Mucosa of descending colon (tissue), 3 donors: ENCODE measurements at regions not wholly inside any gene's neighbourhood (a gene's known extent, or its start where the extent isn't known, plus 50 kb on each side); places are given as distances from the start of the nearest gene placed in this dataset.

Source experiments
- ATAC-seq: fragments of 200-7000 bp; cut with Tn5 transposase; one replicate; pipeline ENCODE4 v1.9.1; 2020; ENCODE audit warnings: mild to moderate bottlenecking, moderate library complexity
- DNase-seq, 3 donors: peaks; one replicate each; pipeline ENCODE4 v3.0.0-alpha.2; 2020
- H3K36me3 ChIP-seq: fragments of 200-600 bp; one replicate; pipeline ENCODE4 v1.8.0; 2021; ENCODE audit warnings: low read depth, mild to moderate bottlenecking
- H3K4me1 ChIP-seq: fragments of 200-600 bp; one replicate; pipeline ENCODE4 v1.8.0; 2021; ENCODE audit warnings: low read depth, mild to moderate bottlenecking
- H3K4me3 ChIP-seq: fragments of 200-600 bp; one replicate; pipeline ENCODE4 v1.8.0; 2021; ENCODE audit warnings: mild to moderate bottlenecking
- H3K9me3 ChIP-seq: fragments of 200-600 bp; one replicate; pipeline ENCODE4 v1.8.0; 2021; ENCODE audit warnings: mild to moderate bottlenecking
- intact Hi-C, 2 donors: fragments of 100-400 bp; cut with DNase I in 1 of 2; cut with micrococcal nuclease in 1 of 2; formaldehyde crosslinking; loops; one replicate each; pipeline versions ENCODE4 v1.11.0 to v1.11.1; 2022; cut with DNase I, micrococcal nuclease
- TF ChIP-seq, protein P1 (sequence below): fragments of 200-600 bp; IDR thresholded peaks from one replicate; pipeline ENCODE4 v1.8.0; 2022; ENCODE audit warnings: antibody characterized with exemption, mild to moderate bottlenecking
- donor health status: DM: no; HTN: no; CAD: no; lungs with moderate emphysema.
- donor health status: DM: no; HTN: no; CAD: no.
- donor health status: DM: no; HTN: yes; CAD: no.

DNA sequence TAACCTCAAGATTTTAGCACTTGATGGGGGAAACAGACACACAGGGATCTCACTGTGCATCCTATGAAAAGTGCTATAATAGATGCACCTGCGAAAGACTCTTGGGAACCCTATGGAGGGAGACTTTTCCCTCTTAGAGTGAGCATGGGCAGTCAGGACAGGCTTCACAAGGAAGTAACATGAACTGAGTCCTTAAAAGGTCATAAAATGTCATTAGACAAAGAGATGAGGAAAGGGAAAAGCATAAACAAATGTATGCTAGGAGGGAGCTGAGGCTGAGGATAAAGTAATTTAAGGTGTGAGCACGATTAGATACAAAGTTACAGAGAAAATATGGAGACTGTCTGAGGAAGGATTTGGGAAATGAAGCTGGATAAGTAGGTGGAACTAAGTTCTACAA is 60.6 kb upstream of the MIER3 start:
- Histone ChIP-seq H3K9me3 (no peaks in the 10 kb centered on the region), H3K4me3 (no peak overlapping the region), H3K36me3 (no peaks in the 10 kb centered on the region), H3K4me1 (no peaks in the 10 kb centered on the region)
- TF ChIP-seq, protein P1, sequence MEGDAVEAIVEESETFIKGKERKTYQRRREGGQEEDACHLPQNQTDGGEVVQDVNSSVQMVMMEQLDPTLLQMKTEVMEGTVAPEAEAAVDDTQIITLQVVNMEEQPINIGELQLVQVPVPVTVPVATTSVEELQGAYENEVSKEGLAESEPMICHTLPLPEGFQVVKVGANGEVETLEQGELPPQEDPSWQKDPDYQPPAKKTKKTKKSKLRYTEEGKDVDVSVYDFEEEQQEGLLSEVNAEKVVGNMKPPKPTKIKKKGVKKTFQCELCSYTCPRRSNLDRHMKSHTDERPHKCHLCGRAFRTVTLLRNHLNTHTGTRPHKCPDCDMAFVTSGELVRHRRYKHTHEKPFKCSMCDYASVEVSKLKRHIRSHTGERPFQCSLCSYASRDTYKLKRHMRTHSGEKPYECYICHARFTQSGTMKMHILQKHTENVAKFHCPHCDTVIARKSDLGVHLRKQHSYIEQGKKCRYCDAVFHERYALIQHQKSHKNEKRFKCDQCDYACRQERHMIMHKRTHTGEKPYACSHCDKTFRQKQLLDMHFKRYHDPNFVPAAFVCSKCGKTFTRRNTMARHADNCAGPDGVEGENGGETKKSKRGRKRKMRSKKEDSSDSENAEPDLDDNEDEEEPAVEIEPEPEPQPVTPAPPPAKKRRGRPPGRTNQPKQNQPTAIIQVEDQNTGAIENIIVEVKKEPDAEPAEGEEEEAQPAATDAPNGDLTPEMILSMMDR = no peak
- ATAC-seq (peak; percentile 79), DNase-seq (no peak)
- intact Hi-C loops = no loop called here

DNA sequence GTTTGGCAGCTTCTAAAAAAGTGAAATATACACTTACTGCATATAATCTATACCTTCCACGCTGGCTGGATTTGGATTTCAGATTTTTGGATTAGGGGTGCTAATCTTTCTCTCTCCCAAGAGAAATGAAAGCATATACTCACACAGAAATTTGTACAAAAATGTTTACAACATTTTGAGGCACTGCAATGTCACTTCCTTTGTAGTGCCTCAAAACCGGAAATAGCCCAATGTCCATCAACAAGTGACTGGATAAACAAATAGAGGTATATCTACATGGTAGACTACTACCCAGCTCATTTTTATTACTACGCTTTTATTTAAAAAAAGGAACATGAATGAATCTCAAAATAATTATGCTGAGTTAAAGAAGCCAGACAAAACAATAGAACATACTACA is 74.0 kb upstream of the MIER3 start:
- intact Hi-C loops = no loop called here
- peaks cover 6% of the 10 kb centered on the region for H3K4me1 ChIP-seq
- TF ChIP-seq, protein P1 = no peak
- H3K36me3 ChIP-seq = no peaks in the 10 kb centered on the region
- H3K4me3 ChIP-seq = no peak overlapping the region
- DNase-seq (no peak), ATAC-seq (no peak)
- peaks cover 5% of the 10 kb centered on the region for H3K9me3 ChIP-seq

DNA sequence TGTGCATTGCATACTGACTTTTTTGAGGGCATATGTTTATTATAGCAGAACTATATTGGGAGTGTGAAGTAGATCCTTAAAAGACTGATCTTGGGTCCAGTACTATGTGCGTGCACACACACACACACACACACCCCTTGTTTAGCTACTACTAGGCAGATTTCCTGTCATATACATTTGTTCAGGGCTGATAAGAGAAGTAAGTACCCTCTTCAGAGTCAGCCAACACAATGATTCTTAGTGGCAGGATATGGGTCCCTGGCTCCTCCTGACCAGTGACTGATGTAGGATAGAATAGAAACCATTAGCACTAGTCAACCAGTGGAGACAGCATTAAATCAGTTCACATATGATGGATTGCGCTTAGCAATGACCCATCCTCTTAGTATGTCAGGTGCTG is 76.2 kb upstream of the MIER3 start:
- Histone ChIP-seq H3K4me1 (peaks cover 20% of the 10 kb centered on the region), H3K9me3 (peaks cover 5% of the 10 kb centered on the region), H3K4me3 (no peak overlapping the region), H3K36me3 (no peaks in the 10 kb centered on the region)
- ATAC-seq (no peak), DNase-seq (no peak)
- intact Hi-C loops = no loop called here
- TF ChIP-seq, protein P1 = no peak

DNA sequence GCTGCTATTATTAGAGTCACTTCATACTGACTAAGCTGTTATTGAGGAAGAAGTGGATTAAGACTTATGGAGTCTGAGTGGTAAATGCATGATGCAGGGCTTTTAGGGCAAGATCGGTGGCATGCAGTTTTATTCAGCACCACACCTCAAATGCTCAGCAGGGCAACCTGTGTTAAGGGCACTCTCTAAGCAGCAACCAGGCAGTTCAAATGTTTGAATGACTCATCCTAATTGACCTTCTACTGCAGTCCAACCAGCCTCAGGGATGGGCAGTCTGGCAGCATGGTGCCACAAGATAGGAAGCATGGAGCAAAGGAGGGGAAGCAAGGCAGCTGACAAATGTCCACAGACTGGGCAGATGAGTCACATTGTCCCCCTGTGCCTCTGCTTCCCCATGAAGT is 80.2 kb upstream of the MIER3 start:
- intact Hi-C loops = no loop called here
- TF ChIP-seq, protein P1 = no peak
- Histone ChIP-seq H3K9me3 (no peaks in the 10 kb centered on the region), H3K4me1 (peaks cover 20% of the 10 kb centered on the region), H3K36me3 (no peaks in the 10 kb centered on the region), H3K4me3 (no peak overlapping the region)
- ATAC-seq (peak; percentile 90), DNase-seq (peak; percentile 63 to 69 (median 68))

DNA sequence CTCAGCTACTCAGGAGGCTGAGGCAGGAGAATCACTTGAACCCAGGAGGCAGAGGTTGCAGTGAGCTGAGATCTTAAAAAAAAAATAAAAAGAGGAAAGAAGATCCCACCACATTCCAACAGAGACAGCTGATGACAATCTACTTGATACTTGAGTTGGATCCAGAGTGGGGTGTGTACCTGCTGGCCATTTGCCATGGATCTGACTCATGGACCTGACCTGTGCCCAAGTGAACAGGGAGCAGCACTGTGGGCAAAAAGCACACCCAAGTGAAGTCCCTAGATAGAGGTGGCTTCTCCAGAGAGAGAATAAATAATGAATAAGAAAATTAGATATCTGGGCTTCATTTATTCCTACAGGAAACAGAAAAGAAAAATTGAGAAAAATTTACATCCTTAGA is 81.2 kb upstream of the MIER3 start:
- Histone ChIP-seq H3K9me3 (no peaks in the 10 kb centered on the region), H3K4me3 (no peak overlapping the region), H3K4me1 (peaks cover 20% of the 10 kb centered on the region), H3K36me3 (no peaks in the 10 kb centered on the region)
- peak; percentile 77 to 90 (median 83) for DNase-seq
- intact Hi-C loops = no loop called here
- peak; percentile 79 for ATAC-seq
- TF ChIP-seq, protein P1 = no peak

DNA sequence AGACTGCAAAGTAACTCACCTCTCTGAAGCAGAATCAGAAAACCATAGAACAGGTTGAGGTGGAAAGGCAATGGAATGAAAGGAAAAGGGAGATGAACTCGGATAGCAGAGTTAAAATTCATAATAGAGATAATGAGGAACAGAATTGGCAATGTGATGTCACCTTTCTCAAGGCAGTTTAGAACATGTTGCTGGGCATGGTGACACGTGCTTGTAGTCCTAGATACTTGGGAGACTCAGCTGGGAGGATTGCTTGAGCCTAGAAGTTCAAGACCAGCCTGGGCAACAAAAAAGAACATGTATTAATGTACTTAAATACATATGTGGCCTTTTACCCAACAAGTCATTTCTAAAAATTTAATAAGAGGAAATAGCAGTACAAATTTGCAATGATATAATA is 81.6 kb upstream of the MIER3 start:
- peaks cover 20% of the 10 kb centered on the region for H3K4me1 ChIP-seq
- DNase-seq (no peak), ATAC-seq (no peak)
- no peak overlapping the region for H3K4me3 ChIP-seq
- intact Hi-C loops = no loop called here
- TF ChIP-seq, protein P1 = no peak
- no peaks in the 10 kb centered on the region for H3K9me3 ChIP-seq
- H3K36me3 ChIP-seq = no peaks in the 10 kb centered on the region
